ENCODE measurements at regions not wholly inside any gene's neighbourhood (a gene's known extent, or its start where the extent isn't known, plus 50 kb on each side); places are given as distances from the start of the nearest gene placed in this dataset.

GRCh38 chr5:2005101-2006041, 122.6 kb upstream of the IRX4 start:
- Histone ChIP-seq H3K4me1 (peaks cover 0 to 8% (median 0%) of the 10 kb centered on the region in 4 donors), H3K36me3 (no peaks in the 10 kb centered on the region), H3K27ac (no peak overlapping the region), H3K4me3 (no peak overlapping the region), H3K27me3 (no peaks in the 10 kb centered on the region), H3K9me3 (no peaks in the 10 kb centered on the region)
- 67 to 70% methylated on average over 25 to 35 of the region's 35 CpGs for WGBS, 2 donors
- TF ChIP-seq EP300 (IDR thresholded peaks at IDR 0.05) = no peak
- no peak for TF ChIP-seq POLR2A (IDR thresholded peaks at IDR 0.05)
- no peak for TF ChIP-seq CTCF (IDR thresholded peaks at IDR 0.05)
- no peak for TF ChIP-seq POLR2AphosphoS5 (IDR thresholded peaks at IDR 0.05)
- ATAC-seq (ENCODE audit: low FRiP score in 2 of 2) = no peak
- peak in 1 of 2 donors; percentile 57 for DNase-seq

GRCh38 chr5:2003690-2004365, 121.1 kb upstream of the IRX4 start:
- ATAC-seq (ENCODE audit: low FRiP score in 2 of 2) (no peak), DNase-seq (peak in 1 of 2 donors; percentile 38)
- H3K4me3 ChIP-seq = no peak overlapping the region
- H3K4me1 ChIP-seq = peaks cover 0 to 8% (median 0%) of the 10 kb centered on the region in 4 donors
- no peaks in the 10 kb centered on the region for H3K9me3 ChIP-seq
- no peaks in the 10 kb centered on the region for H3K36me3 ChIP-seq
- no peaks in the 10 kb centered on the region for H3K27me3 ChIP-seq
- H3K27ac ChIP-seq = no peak overlapping the region
- WGBS, 2 donors = 83% methylated on average over 13 to 20 of the region's 20 CpGs
- TF ChIP-seq CTCF (IDR thresholded peaks at IDR 0.05) = no peak

- no peak for DNase-seq
- H3K27me3 ChIP-seq = no peaks in the 10 kb centered on the region
- no peak for ATAC-seq (ENCODE audit: low FRiP score in 2 of 2)
- WGBS, 2 donors = 82 to 90% methylated on average over 5 to 10 of the region's 10 CpGs
- H3K27ac ChIP-seq = no peak overlapping the region
- peaks cover 0 to 6% (median 0%) of the 10 kb centered on the region in 4 donors for H3K4me1 ChIP-seq
- no peak overlapping the region for H3K4me3 ChIP-seq
- TF ChIP-seq POLR2A (IDR thresholded peaks at IDR 0.05) = no peak
- TF ChIP-seq EP300 (IDR thresholded peaks at IDR 0.05) = no peak
- TF ChIP-seq POLR2AphosphoS5 (IDR thresholded peaks at IDR 0.05) = no peak
- no peak for TF ChIP-seq CTCF (IDR thresholded peaks at IDR 0.05)
- H3K36me3 ChIP-seq = no peaks in the 10 kb centered on the region
- no peaks in the 10 kb centered on the region for H3K9me3 ChIP-seq
These were observed 120.5 kb upstream of the IRX4 start for GRCh38 chr5:2003206-2003605.

GRCh38 chr5:2001300-2001699, 118.6 kb upstream of the IRX4 start:
- no peaks in the 10 kb centered on the region for H3K4me1 ChIP-seq
- H3K9me3 ChIP-seq = no peaks in the 10 kb centered on the region
- ATAC-seq (ENCODE audit: low FRiP score in 2 of 2) (no peak), DNase-seq (no peak)
- 57 to 61% methylated on average over 9 to 12 of the region's 12 CpGs for WGBS, 2 donors
- H3K36me3 ChIP-seq = no peaks in the 10 kb centered on the region
- no peak overlapping the region for H3K27ac ChIP-seq
- TF ChIP-seq EP300 (IDR thresholded peaks at IDR 0.05) = no peak
- no peak for TF ChIP-seq CTCF (IDR thresholded peaks at IDR 0.05)
- no peak for TF ChIP-seq POLR2A (IDR thresholded peaks at IDR 0.05)
- TF ChIP-seq POLR2AphosphoS5 (IDR thresholded peaks at IDR 0.05) = no peak
- no peaks in the 10 kb centered on the region for H3K27me3 ChIP-seq
- H3K4me3 ChIP-seq = no peak overlapping the region
